IMR-90 (cell line): ENCODE measurements at regions not wholly inside any gene's neighbourhood (a gene's known extent, or its start where the extent isn't known, plus 50 kb on each side); places are given as distances from the start of the nearest gene placed in this dataset.

ENCODE experiments used
- BHLHE40 ChIP-seq: fragments of 150-350 bp; IDR thresholded peaks from 2 replicates; pipeline ENCODE4 v1.6.1; 2016; ENCODE audit warnings: mild to moderate bottlenecking, low read depth, low read length
- MAZ ChIP-seq: IDR thresholded peaks from 2 replicates; pipeline ENCODE4 v1.6.1; 2012; ENCODE audit warnings: low read depth, mild to moderate bottlenecking, low read length, improper control_type of control experiment, moderate library complexity, borderline replicate concordance
- MXI1 ChIP-seq: IDR thresholded peaks from 2 replicates; pipeline ENCODE4 v1.6.1; 2012; ENCODE audit warnings: low read depth, mild to moderate bottlenecking, low read length, moderate library complexity, borderline replicate concordance
- POLR2A ChIP-seq: IDR thresholded peaks from 2 replicates; pipeline ENCODE4 v1.6.1; 2012; ENCODE audit warnings: mild to moderate bottlenecking, low read depth, low read length
- RFX5 ChIP-seq: IDR thresholded peaks from 2 replicates; pipeline ENCODE4 v1.8.0; 2012; ENCODE audit warnings: low read depth, mild to moderate bottlenecking, low read length, moderate library complexity
- TF ChIP-seq, protein P1 (sequence below): conservative IDR thresholded peaks from 2 replicates; pipeline ENCODE4 v1.5.1; 2012; ENCODE audit warnings: mild to moderate bottlenecking, low read depth, low read length, improper control_type of control experiment
- TF ChIP-seq, protein P2 (sequence below): fragments of 150-350 bp; IDR thresholded peaks from 2 replicates; pipeline ENCODE4 v1.6.1; 2017; ENCODE audit warnings: mild to moderate bottlenecking, antibody characterized with exemption, low read length, low read depth

DNA sequence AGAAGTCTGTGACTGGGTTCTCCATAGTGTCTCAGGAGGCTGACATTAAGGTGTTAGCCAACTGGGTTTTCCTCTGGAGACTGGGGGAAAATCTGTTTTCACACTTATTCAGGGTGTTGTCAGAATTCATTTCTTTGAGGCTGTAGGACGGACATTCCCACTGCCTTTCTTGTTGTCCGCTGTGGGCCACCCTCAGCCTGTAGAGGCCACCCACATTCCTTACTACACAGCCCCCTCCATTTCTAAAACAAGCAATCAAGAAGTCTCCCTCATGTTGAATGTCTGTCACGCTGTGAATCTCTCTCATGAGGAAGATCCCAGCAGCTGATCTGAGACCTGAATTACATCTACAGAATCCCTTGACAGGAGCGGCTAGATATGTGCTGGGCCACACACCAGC, 295.5 kb upstream of the RUNX1 start:
- TF ChIP-seq RFX5 (no peak), MXI1 (no peak), POLR2A (no peak), BHLHE40 (no peak), MAZ (no peak)
- TF ChIP-seq, protein P1, sequence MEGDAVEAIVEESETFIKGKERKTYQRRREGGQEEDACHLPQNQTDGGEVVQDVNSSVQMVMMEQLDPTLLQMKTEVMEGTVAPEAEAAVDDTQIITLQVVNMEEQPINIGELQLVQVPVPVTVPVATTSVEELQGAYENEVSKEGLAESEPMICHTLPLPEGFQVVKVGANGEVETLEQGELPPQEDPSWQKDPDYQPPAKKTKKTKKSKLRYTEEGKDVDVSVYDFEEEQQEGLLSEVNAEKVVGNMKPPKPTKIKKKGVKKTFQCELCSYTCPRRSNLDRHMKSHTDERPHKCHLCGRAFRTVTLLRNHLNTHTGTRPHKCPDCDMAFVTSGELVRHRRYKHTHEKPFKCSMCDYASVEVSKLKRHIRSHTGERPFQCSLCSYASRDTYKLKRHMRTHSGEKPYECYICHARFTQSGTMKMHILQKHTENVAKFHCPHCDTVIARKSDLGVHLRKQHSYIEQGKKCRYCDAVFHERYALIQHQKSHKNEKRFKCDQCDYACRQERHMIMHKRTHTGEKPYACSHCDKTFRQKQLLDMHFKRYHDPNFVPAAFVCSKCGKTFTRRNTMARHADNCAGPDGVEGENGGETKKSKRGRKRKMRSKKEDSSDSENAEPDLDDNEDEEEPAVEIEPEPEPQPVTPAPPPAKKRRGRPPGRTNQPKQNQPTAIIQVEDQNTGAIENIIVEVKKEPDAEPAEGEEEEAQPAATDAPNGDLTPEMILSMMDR = no peak
- TF ChIP-seq, protein P2, sequence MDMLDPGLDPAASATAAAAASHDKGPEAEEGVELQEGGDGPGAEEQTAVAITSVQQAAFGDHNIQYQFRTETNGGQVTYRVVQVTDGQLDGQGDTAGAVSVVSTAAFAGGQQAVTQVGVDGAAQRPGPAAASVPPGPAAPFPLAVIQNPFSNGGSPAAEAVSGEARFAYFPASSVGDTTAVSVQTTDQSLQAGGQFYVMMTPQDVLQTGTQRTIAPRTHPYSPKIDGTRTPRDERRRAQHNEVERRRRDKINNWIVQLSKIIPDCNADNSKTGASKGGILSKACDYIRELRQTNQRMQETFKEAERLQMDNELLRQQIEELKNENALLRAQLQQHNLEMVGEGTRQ = no peak
